ENCODE measurements at regions not wholly inside any gene's neighbourhood (a gene's known extent, or its start where the extent isn't known, plus 50 kb on each side); places are given as distances from the start of the nearest gene placed in this dataset.
A peak's percentile ranks its signal among the peaks of the same experiment; 100 is the strongest.

DNA sequence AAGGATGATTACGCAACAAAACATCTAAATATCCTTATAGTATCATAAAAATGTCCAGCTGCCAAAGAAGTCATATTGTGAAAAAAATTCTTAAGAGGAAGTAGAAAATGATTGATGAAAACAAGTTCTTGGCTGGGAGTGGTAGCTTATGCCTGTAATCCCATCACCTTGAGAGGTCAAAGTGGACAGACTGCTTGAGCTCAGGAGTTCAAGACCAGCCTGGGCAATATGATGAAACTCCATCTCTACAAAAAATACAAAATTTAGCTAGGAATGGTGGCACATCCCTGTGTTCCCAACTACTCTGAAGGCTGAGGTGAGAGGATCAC lies 577.6 kb downstream of the KLHL13 start:
- peaks cover 2% of the 10 kb centered on the region for H3K9me3 Mint-ChIP-seq
- H3K36me3 Mint-ChIP-seq (ENCODE audit: low read depth), result no peaks in the 10 kb centered on the region
- H3K4me1 Mint-ChIP-seq (ENCODE audit: low read depth), result no peaks in the 10 kb centered on the region
- intact Hi-C loops (cut with micrococcal nuclease), result no loop called here
- TF ChIP-seq, protein P1, sequence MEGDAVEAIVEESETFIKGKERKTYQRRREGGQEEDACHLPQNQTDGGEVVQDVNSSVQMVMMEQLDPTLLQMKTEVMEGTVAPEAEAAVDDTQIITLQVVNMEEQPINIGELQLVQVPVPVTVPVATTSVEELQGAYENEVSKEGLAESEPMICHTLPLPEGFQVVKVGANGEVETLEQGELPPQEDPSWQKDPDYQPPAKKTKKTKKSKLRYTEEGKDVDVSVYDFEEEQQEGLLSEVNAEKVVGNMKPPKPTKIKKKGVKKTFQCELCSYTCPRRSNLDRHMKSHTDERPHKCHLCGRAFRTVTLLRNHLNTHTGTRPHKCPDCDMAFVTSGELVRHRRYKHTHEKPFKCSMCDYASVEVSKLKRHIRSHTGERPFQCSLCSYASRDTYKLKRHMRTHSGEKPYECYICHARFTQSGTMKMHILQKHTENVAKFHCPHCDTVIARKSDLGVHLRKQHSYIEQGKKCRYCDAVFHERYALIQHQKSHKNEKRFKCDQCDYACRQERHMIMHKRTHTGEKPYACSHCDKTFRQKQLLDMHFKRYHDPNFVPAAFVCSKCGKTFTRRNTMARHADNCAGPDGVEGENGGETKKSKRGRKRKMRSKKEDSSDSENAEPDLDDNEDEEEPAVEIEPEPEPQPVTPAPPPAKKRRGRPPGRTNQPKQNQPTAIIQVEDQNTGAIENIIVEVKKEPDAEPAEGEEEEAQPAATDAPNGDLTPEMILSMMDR (IDR thresholded peaks at IDR 0.05), result no peak
- POLR2A ChIA-PET, result no interaction called here
- peaks cover 2% of the 10 kb centered on the region for H3K27me3 Mint-ChIP-seq
- DNase-seq (no peak), ATAC-seq (no peak)
- no peak overlapping the region for H3K4me3 Mint-ChIP-seq
- no peak overlapping the region for H3K27ac Mint-ChIP-seq
- CTCF ChIA-PET, result no interaction called here

DNA sequence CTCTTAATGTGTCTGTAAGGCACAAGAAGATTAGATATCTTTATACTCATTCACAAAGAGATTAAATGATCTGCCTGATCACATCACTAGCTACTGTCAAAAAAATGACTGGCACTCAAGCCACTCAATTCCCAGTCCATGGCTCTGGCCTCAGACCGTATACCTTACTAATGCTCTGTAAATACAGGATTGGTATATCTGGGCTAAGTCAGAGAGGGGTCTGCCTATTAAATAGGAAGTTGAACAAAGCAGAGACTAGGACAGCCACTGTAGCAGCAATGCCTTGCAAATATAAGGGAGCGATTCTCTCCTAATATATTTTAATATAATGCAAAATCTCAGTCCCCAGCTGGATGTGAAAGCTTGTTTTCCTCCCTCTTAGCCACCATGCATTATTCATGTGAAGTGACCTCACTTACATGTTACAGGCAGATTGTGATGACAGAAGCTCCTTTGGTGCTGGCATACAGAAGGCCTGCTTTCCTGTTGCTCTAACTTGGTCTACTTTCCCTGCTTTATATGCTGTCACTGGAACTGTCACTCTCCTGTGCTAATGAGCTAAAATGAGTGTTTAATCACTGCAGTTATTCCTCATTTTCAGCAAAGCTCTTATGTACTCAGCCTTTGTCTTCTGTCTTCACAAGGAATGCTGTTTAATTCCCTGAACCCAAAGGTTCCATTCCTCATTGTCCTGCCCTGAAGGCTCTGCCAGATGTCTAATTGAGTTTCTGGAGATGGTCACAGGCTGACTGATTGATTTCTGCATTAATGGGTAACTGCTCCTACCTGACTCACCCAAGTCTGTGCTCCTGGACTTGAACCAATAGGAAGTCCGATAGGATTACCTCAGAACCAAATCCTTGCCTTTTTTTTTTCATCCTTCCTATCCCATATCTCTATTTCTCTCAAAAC lies 578.2 kb downstream of the KLHL13 start:
- Mint-ChIP-seq H3K36me3 (ENCODE audit: low read depth) (no peaks in the 10 kb centered on the region), H3K27ac (no peak overlapping the region), H3K27me3 (peaks cover 2% of the 10 kb centered on the region), H3K9me3 (peaks cover 3% of the 10 kb centered on the region), H3K4me1 (ENCODE audit: low read depth) (no peaks in the 10 kb centered on the region), H3K4me3 (no peak overlapping the region)
- TF ChIP-seq, protein P1 (IDR thresholded peaks at IDR 0.05), result no peak
- ChIA-PET CTCF (no interaction called here), POLR2A (no interaction called here)
- intact Hi-C loops (cut with micrococcal nuclease), result no loop called here
- ATAC-seq (no peak), DNase-seq (no peak)

DNA sequence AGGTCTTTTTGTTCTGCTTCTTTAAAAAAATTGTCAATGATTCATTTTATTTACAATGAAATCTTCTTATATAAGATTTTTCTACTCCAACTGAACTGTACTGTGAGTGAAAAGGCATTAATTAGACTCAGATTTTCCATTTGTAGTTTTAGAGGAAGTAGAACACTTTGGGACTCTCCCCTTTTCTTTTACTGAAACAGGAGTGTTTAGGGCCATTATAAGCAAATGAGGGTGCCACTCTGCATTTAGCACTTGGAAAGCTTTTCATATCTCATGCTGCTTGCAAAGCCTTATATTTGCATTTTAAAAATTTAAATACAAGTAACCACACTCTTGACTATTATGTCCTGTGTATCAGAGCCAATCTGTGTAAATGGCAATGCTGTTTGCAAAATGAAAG lies 584.3 kb downstream of the KLHL13 start:
- Mint-ChIP-seq H3K27ac (no peak overlapping the region), H3K4me1 (ENCODE audit: low read depth) (no peaks in the 10 kb centered on the region), H3K36me3 (ENCODE audit: low read depth) (no peaks in the 10 kb centered on the region), H3K4me3 (no peak overlapping the region), H3K9me3 (peaks cover 3% of the 10 kb centered on the region), H3K27me3 (no peaks in the 10 kb centered on the region)
- POLR2A ChIA-PET, result no interaction called here
- CTCF ChIA-PET, result no interaction called here
- TF ChIP-seq, protein P1 (IDR thresholded peaks at IDR 0.05), result no peak
- DNase-seq, result no peak
- ATAC-seq, result peak; percentile 20
- intact Hi-C loops (cut with micrococcal nuclease), result no loop called here

DNA sequence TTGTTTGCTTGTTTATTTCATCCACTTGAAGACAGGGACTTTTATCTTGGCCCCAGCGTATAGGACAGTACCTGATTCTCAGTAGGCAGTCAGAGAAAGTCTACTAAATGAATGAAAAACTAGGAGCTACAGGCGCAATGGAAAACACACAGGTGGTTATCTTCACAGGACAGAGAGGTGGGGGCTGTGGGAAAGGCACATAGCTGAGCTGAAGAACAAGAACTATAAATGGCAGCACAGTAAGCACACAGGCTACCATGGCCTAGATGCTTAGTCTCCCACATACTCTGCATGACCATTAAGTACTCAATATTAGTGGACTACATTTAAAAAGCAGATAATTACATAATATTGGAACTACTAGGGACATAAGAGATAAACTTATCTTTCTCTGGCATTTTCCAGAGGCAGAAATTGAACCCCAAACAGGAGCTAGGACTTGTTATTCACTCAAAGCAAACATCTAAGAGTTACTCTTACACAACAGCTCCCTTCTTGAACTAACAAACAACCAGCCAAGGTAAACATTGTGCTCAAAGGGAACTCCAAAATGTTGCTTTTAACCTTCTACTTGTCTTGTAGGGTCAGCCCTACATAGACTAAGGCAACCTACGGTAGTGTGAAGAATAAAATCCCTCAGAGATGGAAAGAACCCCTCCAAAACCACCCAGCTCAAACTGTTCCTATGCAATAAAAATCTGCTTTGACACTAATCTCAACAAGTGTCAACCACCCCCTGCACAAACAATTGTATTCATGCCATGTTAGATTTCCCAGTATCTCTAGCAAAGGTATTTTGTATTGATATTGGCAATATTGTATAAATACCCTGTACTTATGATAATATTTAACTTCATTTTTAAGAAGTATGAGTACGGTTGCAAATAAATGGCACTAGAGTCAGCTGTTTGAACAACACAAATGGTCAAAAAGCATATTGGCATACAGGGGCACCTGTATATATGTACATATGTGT lies 593.6 kb downstream of the KLHL13 start:
- no peaks in the 10 kb centered on the region for H3K9me3 Mint-ChIP-seq
- H3K27ac Mint-ChIP-seq, result no peak overlapping the region
- H3K4me3 Mint-ChIP-seq, result no peak overlapping the region
- no peaks in the 10 kb centered on the region for H3K36me3 Mint-ChIP-seq (ENCODE audit: low read depth)
- no peak for ATAC-seq
- TF ChIP-seq, protein P1 (IDR thresholded peaks at IDR 0.05), result no peak
- no peaks in the 10 kb centered on the region for H3K4me1 Mint-ChIP-seq (ENCODE audit: low read depth)
- ChIA-PET POLR2A (no interaction called here), CTCF (no interaction called here)
- H3K27me3 Mint-ChIP-seq, result no peaks in the 10 kb centered on the region
- DNase-seq, result no peak
- intact Hi-C loops (cut with micrococcal nuclease), result no loop called here

DNA sequence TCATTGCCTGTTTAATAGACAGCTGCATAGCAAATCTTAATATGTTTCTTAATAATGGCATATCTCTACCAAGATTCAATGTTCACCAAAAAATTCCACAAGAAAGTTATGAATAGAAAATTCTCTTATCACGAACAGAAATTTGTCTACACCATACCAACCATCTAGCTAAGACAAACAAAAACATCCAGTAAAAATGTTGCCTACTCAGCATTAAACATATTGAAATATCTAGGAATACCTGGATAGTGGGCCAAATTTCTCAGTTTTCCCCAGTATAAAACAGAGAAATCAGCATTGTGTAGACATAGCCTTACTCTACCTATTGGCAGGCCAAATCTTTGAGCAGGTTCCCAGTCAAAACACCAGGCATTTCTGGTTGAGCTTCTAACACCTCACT lies 598.6 kb downstream of the KLHL13 start:
- no peaks in the 10 kb centered on the region for H3K36me3 Mint-ChIP-seq (ENCODE audit: low read depth)
- no peak overlapping the region for H3K27ac Mint-ChIP-seq
- no peak overlapping the region for H3K4me3 Mint-ChIP-seq
- intact Hi-C loops (cut with micrococcal nuclease), result no loop called here
- POLR2A ChIA-PET, result no interaction called here
- DNase-seq (no peak), ATAC-seq (no peak)
- CTCF ChIA-PET, result no interaction called here
- TF ChIP-seq, protein P1 (IDR thresholded peaks at IDR 0.05), result no peak
- no peaks in the 10 kb centered on the region for H3K9me3 Mint-ChIP-seq
- H3K4me1 Mint-ChIP-seq (ENCODE audit: low read depth), result no peaks in the 10 kb centered on the region
- H3K27me3 Mint-ChIP-seq, result no peaks in the 10 kb centered on the region

All from activated CD8-positive, alpha-beta T cell treated with anti-CD3 and anti-CD28 coated beads for 36 hours (primary cell).